ENCODE measurements at regions not wholly inside any gene's neighbourhood (a gene's known extent, or its start where the extent isn't known, plus 50 kb on each side); places are given as distances from the start of the nearest gene placed in this dataset.
"Not testable (repeated sequence)": the region's sequence is repeated elsewhere in the genome, so short reads cannot be mapped to it uniquely, and the experiment has no call there.

- no peak for DNase-seq (ENCODE audit: low read depth)
Measured at GRCh38 chr2:84137034-84137433, 322.0 kb downstream of the SUCLG1 start.

GRCh38 chr2:84132370-84132769 is 326.7 kb downstream of the SUCLG1 start:
- DNase-seq (ENCODE audit: low read depth) = no peak

GRCh38 chr2:84131278-84131830 is 327.7 kb downstream of the SUCLG1 start:
- no peak for DNase-seq (ENCODE audit: low read depth)

GRCh38 chr2:84129018-84129417 is 330.1 kb downstream of the SUCLG1 start:
- no peak for DNase-seq (ENCODE audit: low read depth)

- DNase-seq (ENCODE audit: low read depth) = not testable (repeated sequence)
Measured at GRCh38 chr2:84127812-84128211, 331.3 kb downstream of the SUCLG1 start.

GRCh38 chr2:84126530-84126929 is 332.6 kb downstream of the SUCLG1 start:
- DNase-seq (ENCODE audit: low read depth) = no peak

- no peak for DNase-seq (ENCODE audit: low read depth)
Measured at GRCh38 chr2:84126084-84126483, 333.0 kb downstream of the SUCLG1 start.

- DNase-seq (ENCODE audit: low read depth) = no peak
Measured at GRCh38 chr2:84116143-84116542, 342.9 kb downstream of the SUCLG1 start.

GRCh38 chr2:84115173-84115857 is 343.8 kb downstream of the SUCLG1 start:
- no peak for DNase-seq (ENCODE audit: low read depth)

GRCh38 chr2:84103816-84104527 is 355.1 kb downstream of the SUCLG1 start:
- not testable (repeated sequence) for DNase-seq (ENCODE audit: low read depth)

GRCh38 chr2:84102274-84102673 is 356.8 kb downstream of the SUCLG1 start:
- DNase-seq (ENCODE audit: low read depth) = no peak

- no peak for DNase-seq (ENCODE audit: low read depth)
Measured at GRCh38 chr2:84088656-84089055, 370.4 kb downstream of the SUCLG1 start.

- DNase-seq (ENCODE audit: low read depth) = no peak
Measured at GRCh38 chr2:84085562-84085961, 373.5 kb downstream of the SUCLG1 start.

- DNase-seq (ENCODE audit: low read depth) = no peak
Measured at GRCh38 chr2:84084856-84085255, 374.2 kb downstream of the SUCLG1 start.

- no peak for DNase-seq (ENCODE audit: low read depth)
Measured at GRCh38 chr2:84083984-84084383, 375.1 kb downstream of the SUCLG1 start.

- no peak for DNase-seq (ENCODE audit: low read depth)
Measured at GRCh38 chr2:84078471-84078870, 380.6 kb downstream of the SUCLG1 start.

- DNase-seq (ENCODE audit: low read depth) = peak; percentile 6
Measured at GRCh38 chr2:84077496-84077895, 381.6 kb downstream of the SUCLG1 start.

- DNase-seq (ENCODE audit: low read depth) = no peak
Measured at GRCh38 chr2:84071050-84071449, 388.0 kb downstream of the SUCLG1 start.

- DNase-seq (ENCODE audit: low read depth) = no peak
Measured at GRCh38 chr2:84065857-84066256, 393.2 kb downstream of the SUCLG1 start.

- DNase-seq (ENCODE audit: low read depth) = no peak
Measured at GRCh38 chr2:84057917-84058560, 401.0 kb downstream of the SUCLG1 start.

- no peak for DNase-seq (ENCODE audit: low read depth)
Measured at GRCh38 chr2:84055816-84056215, 403.3 kb downstream of the SUCLG1 start.

GRCh38 chr2:84054577-84054976 is 404.5 kb downstream of the SUCLG1 start:
- DNase-seq (ENCODE audit: low read depth) = not testable (repeated sequence)

GRCh38 chr2:84052913-84053312 is 406.2 kb downstream of the SUCLG1 start:
- DNase-seq (ENCODE audit: low read depth) = no peak

Data from M059J (cell line).